Caco-2 (cell line): ENCODE measurements at regions not wholly inside any gene's neighbourhood (a gene's known extent, or its start where the extent isn't known, plus 50 kb on each side); places are given as distances from the start of the nearest gene placed in this dataset.

ENCODE experiments used
- BruUV-seq: library from RNA; stranded (reverse); fragments of 400-500 nt; replicated peaks from 2 replicates; lab custom pipeline; 2021; lab: Mats Ljungman, UMichigan
- CTCF ChIA-PET: fragments of 300-600 bp; sonication (Branson Sonifier 250); formaldehyde crosslinking; loops from one replicate; lab custom pipeline; 2022; ENCODE audit warnings: antibody characterized with exemption; lab: Charles Lee
- POLR2A ChIA-PET: fragments of 300-600 bp; sonication (Branson Sonifier 250); formaldehyde crosslinking; loops from one replicate; lab custom pipeline; 2022; ENCODE audit warnings: antibody characterized with exemption; lab: Charles Lee
- DNase-seq, 2 experiments: peaks; one replicate each; pipeline versions ENCODE4 v3.0.0 to v3.0.0-alpha.2; 2020 to 2022
- H3K27me3 ChIP-seq: replicated peaks from 2 replicates; pipeline ENCODE4 v1.6.0; 2011; ENCODE audit warnings: low read length; ENCODE audit not compliant: control insufficient read depth, insufficient read depth
- H3K36me3 ChIP-seq: 2 replicates; pipeline ENCODE4 v1.5.1; 2011; ENCODE audit warnings: low read length; ENCODE audit not compliant: control insufficient read depth, insufficient read depth
- H3K4me1 ChIP-seq: fragments of 250-450 bp; sonication (Bioruptor Pico); 2 replicates; pipeline ENCODE4 v1.5.1; 2020; ENCODE audit warnings: mild to moderate bottlenecking
- H3K4me3 ChIP-seq: 2 replicates; pipeline ENCODE4 v1.5.1; 2011; ENCODE audit warnings: low read depth, mild to moderate bottlenecking, control low read depth, low read length
- H3K9me3 ChIP-seq: fragments of 250-450 bp; sonication (Bioruptor Pico); 2 replicates; pipeline ENCODE4 v1.5.1; 2020; ENCODE audit warnings: mild to moderate bottlenecking, moderate library complexity
- H3K27ac Mint-ChIP-seq: one replicate; pipeline ENCODE4 v1.8.0; 2022; ENCODE audit warnings: mixed read lengths; ENCODE audit not compliant: unreplicated experiment
- H3K27me3 Mint-ChIP-seq: one replicate; pipeline ENCODE4 v1.8.0; 2022; ENCODE audit warnings: mixed read lengths; ENCODE audit not compliant: insufficient read depth, unreplicated experiment
- H3K36me3 Mint-ChIP-seq: one replicate; pipeline ENCODE4 v1.8.0; 2022; ENCODE audit warnings: mild to moderate bottlenecking, mixed read lengths; ENCODE audit not compliant: insufficient read depth, unreplicated experiment
- H3K4me1 Mint-ChIP-seq: one replicate; pipeline ENCODE4 v1.8.0; 2022; ENCODE audit warnings: low read depth, mixed read lengths; ENCODE audit not compliant: unreplicated experiment
- H3K4me3 Mint-ChIP-seq: one replicate; pipeline ENCODE4 v1.8.0; 2022; ENCODE audit warnings: mild to moderate bottlenecking, moderate library complexity, mixed read lengths; ENCODE audit not compliant: unreplicated experiment
- H3K9me3 Mint-ChIP-seq: one replicate; pipeline ENCODE4 v1.8.0; 2022; ENCODE audit warnings: mixed read lengths; ENCODE audit not compliant: unreplicated experiment
- CTCF ChIP-seq, 2 experiments: fragments of 200-600 bp in 1 of 2; IDR thresholded peaks; 1 replicate in 1 of 2; 2 replicates in 1 of 2; pipeline versions ENCODE4 v1.5.1 to v1.8.0; 2011 to 2022; ENCODE audit warnings: antibody characterized with exemption in 1 of 2, control low read depth in 1 of 2, inconsistent platforms in 1 of 2, low read depth in 1 of 2, low read length in 1 of 2, mild to moderate bottlenecking in 1 of 2, moderate library complexity in 1 of 2; ENCODE audit not compliant: insufficient read depth in 1 of 2, severe bottlenecking in 1 of 2, unreplicated experiment in 1 of 2
- intact Hi-C: fragments of 100-400 bp; cut with micrococcal nuclease; formaldehyde crosslinking; loops from one replicate; pipeline ENCODE4 v1.10.0; 2022; ENCODE audit not compliant: unreplicated experiment

- H3K27ac Mint-ChIP-seq, result no peak overlapping the region
- H3K9me3 ChIP-seq, result no peaks in the 10 kb centered on the region
- no peak overlapping the region for H3K4me3 Mint-ChIP-seq
- BruUV-seq, result no TSS peak
- H3K4me3 ChIP-seq, result no peak overlapping the region
- ChIA-PET CTCF (no interaction called here), POLR2A (no interaction called here)
- no peaks in the 10 kb centered on the region for H3K27me3 Mint-ChIP-seq
- DNase-seq, result no peak
- no peak for TF ChIP-seq CTCF (IDR thresholded peaks at IDR 0.05; ENCODE audit: insufficient read depth in 1 of 2, low read depth in 1 of 2, low read length in 1 of 2, severe bottlenecking in 1 of 2, unreplicated experiment in 1 of 2)
- H3K27me3 ChIP-seq, result no peaks in the 10 kb centered on the region
- H3K36me3 Mint-ChIP-seq, result no peaks in the 10 kb centered on the region
- no peaks in the 10 kb centered on the region for H3K9me3 Mint-ChIP-seq
- peaks cover 4% of the 10 kb centered on the region; the same call in 1 of the 2 replicates for H3K4me1 ChIP-seq
- H3K4me1 Mint-ChIP-seq, result peaks cover 4% of the 10 kb centered on the region
- intact Hi-C loops, result no loop called here
- H3K36me3 ChIP-seq, result no peaks in the 10 kb centered on the region
Measured at GRCh38 chr11:134786636-134787035, 374.6 kb upstream of the B3GAT1 start.

- no peaks in the 10 kb centered on the region for H3K36me3 ChIP-seq
- no TSS peak for BruUV-seq
- H3K27ac Mint-ChIP-seq, result no peak overlapping the region
Measured at GRCh38 chr11:134785660-134786284, 373.7 kb upstream of the B3GAT1 start.

GRCh38 chr11:134785059-134785458 lies 373.0 kb upstream of the B3GAT1 start:
- no peak overlapping the region for H3K4me3 ChIP-seq
- Mint-ChIP-seq H3K9me3 (no peaks in the 10 kb centered on the region), H3K36me3 (no peaks in the 10 kb centered on the region), H3K27me3 (no peaks in the 10 kb centered on the region), H3K4me1 (no peaks in the 10 kb centered on the region), H3K27ac (no peak overlapping the region), H3K4me3 (no peak overlapping the region)
- no peaks in the 10 kb centered on the region for H3K9me3 ChIP-seq
- no TSS peak for BruUV-seq
- no peak for DNase-seq
- no peaks in the 10 kb centered on the region for H3K4me1 ChIP-seq
- intact Hi-C loops, result no loop called here
- no peak for TF ChIP-seq CTCF (IDR thresholded peaks at IDR 0.05; ENCODE audit: insufficient read depth in 1 of 2, low read depth in 1 of 2, low read length in 1 of 2, severe bottlenecking in 1 of 2, unreplicated experiment in 1 of 2)
- CTCF ChIA-PET, result no interaction called here
- H3K36me3 ChIP-seq, result no peaks in the 10 kb centered on the region
- no peaks in the 10 kb centered on the region for H3K27me3 ChIP-seq
- POLR2A ChIA-PET, result no interaction called here

More at GRCh38 chr11:134785660-134786284, 373.7 kb upstream of the B3GAT1 start:
- H3K27me3 ChIP-seq, result no peaks in the 10 kb centered on the region
- CTCF ChIA-PET, result no interaction called here
- no peaks in the 10 kb centered on the region for H3K36me3 Mint-ChIP-seq
- no peaks in the 10 kb centered on the region for H3K27me3 Mint-ChIP-seq
- H3K4me3 Mint-ChIP-seq, result no peak overlapping the region
- POLR2A ChIA-PET, result no interaction called here
- H3K4me1 ChIP-seq, result no peaks in the 10 kb centered on the region; the same call in 1 of the 2 replicates
- no peak overlapping the region for H3K4me3 ChIP-seq
- no peaks in the 10 kb centered on the region for H3K9me3 ChIP-seq
- no peaks in the 10 kb centered on the region for H3K9me3 Mint-ChIP-seq
- no peaks in the 10 kb centered on the region for H3K4me1 Mint-ChIP-seq
- no peak for DNase-seq
- intact Hi-C loops, result no loop called here
- no peak for TF ChIP-seq CTCF (IDR thresholded peaks at IDR 0.05; ENCODE audit: insufficient read depth in 1 of 2, low read depth in 1 of 2, low read length in 1 of 2, severe bottlenecking in 1 of 2, unreplicated experiment in 1 of 2)
